GM19467 (cell line): ENCODE measurements at regions not wholly inside any gene's neighbourhood (a gene's known extent, or its start where the extent isn't known, plus 50 kb on each side); places are given as distances from the start of the nearest gene placed in this dataset.
A peak's percentile ranks its signal among the peaks of the same experiment; 100 is the strongest.
"Not testable (repeated sequence)": the region's sequence is repeated elsewhere in the genome, so short reads cannot be mapped to it uniquely, and the experiment has no call there.

ENCODE experiments used
- ATAC-seq: cut with Tn5 transposase; IDR thresholded peaks from one replicate; pipeline ENCODE4 v1.9.1; 2021; ENCODE audit warnings: mild to moderate bottlenecking, moderate library complexity; ENCODE audit not compliant: unreplicated experiment

DNA sequence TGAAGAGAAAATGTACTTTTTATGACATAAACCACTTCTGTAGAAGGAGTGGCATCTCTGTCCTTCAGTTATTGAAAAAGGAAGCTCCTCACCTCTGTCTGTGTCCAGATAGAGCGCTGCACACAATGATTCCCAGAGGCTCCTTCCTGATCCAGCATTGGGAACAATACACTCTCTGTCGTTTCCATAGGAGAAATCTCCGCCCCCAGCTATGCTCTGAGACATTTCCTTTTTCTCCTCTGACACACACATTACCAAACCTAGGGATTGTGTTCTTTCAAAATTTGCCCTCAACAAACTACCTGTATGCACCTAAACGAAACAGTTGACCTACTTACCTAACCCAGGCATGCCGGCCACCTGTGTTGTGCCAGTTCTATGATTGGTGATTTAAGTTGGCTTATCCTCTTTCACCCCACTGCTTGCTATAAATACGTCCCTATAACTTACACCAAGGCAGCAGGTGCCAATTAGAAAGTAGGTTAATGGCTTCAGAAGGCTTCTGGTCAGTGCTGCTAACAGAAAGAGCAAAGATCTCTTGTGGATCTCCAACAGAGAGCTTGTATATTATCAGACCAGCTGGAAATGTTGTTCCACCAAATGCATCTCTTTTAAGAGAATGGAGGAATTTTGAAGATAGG, 140.1 kb upstream of the JCAD start:
- ATAC-seq = no peak

DNA sequence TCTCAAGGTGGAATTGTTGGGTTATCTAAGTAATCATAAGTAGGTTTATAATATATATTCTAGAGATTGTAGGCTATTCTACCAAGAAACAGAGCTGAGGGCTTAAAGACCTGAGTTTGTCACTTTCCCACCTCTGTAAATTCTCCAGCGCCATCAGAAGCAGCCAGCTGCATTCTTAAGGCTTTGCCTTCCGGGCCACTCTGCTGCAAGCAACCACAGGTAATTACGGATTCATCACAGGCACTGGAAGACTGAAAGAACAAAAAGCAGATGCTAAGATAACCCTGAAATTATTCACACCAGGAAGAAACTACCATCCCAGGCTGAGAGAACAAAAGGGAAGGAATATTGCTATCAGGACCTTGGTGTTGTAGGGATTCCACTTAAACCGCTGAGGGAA, 137.8 kb upstream of the JCAD start:
- ATAC-seq = no peak

DNA sequence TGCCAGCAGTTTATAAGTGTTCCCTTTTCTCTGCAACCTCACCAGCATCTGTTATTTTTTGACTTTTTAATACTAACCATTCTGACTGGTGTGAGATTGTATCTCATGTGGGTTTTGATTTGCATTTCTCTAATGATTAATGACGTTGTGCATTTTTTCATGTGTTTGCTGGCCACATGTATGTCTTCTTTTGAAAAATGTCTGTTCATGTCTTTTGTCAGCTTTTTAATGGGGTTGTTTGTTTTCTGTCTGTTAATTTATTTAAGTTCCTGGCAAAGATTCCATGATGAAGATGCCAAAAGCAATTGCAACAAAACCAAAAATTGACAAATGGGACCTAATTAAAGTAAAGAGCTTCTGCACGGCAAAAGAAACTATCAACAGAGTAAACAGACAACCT, 137.2 kb upstream of the JCAD start:
- ATAC-seq = not testable (repeated sequence)

DNA sequence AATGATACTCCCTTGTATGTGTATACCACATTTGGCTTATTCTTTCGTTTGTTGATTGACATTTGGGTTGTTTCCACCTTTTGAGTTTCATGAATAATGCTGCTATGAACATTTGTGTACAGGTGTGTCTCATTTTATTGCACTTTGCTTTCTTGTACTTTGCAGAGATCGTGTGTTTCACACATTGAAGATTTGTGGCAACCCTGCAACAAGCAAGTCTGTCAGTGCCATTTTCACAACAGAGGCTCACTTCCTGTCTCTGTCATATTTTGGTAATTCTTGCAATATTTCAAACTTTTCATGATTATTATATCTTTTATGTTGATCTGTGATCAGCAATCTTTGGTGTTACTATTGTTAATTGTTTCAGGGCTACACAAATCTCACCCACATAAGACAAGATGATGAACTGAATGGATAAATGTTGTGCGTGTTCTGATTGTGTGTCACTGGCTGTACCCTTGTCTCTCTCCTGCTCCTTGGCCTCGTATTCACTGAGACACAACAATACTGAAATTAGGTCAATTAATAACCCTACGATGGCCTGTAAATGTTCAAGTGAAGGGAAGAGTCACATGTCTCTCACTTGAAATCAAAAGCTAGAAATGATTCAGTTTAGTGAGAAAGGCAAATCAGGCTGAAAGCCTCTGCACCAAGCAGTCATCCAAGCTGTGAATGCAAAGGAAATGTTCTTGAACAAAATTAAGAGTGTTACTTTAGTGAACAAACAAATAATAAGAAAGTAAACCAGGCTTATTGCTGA, 133.6 kb upstream of the JCAD start:
- peak; percentile 77 for ATAC-seq

DNA sequence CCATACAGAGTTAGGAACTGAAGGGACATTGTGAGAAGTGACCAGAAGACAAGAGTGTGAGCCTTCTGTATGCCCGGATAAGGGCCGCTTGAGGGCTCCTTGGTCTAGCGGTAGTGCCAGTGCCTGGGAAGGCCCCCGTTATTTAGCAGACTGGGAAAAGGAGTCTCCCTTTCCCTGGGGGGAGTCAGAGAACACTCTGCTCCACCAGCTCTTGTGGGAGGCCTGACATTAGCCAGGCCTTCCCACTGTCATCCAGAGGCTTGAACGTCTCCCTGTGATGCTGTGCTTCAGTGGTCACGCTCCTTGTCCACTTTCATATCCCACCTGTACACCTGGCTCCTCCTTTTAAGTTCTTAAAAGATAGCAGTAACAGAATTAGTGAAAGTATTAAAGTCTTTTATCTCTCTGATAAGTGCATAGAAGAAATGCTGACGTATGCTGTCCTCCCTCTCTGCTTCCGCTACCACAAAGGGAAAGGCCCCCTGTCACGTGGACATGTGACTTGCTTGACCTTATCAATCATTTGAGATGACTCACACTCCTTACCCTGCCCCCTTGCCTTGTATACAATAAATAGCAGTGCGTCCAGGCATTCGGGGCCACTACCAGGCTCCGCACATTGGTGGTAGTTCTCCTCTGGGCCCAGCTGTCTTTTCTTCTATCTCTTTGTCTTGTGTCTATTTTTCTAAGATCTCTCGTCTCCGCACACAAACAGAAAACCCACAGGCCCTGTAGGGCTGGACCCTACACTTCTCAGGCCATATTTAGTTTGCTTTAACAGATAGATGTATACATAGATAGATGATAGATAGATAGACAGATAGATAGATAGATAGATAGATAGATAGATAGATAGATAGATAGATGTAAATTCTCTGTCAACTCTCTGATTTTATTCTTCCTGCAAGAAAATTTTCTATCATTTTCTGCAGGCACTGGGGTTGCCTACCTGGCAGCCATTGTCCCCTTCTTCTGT, 131.5 kb upstream of the JCAD start:
- ATAC-seq = no peak

DNA sequence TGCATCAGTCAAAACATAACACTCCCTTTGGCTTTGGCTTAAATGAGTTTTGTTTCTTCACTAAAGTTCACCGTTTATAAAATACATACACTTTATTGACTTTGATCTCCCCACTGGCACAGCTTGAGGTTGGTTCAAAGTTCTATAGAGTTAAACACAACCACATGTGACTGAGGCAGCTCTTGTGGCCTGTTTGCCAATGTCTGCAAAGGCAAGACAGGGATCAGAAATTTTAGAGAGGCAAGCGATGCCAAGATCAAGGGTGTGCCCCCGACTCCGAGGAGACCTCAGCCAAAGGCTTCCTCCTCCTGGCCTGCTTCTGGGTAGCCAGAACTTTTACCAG, 129.8 kb upstream of the JCAD start:
- ATAC-seq = no peak

DNA sequence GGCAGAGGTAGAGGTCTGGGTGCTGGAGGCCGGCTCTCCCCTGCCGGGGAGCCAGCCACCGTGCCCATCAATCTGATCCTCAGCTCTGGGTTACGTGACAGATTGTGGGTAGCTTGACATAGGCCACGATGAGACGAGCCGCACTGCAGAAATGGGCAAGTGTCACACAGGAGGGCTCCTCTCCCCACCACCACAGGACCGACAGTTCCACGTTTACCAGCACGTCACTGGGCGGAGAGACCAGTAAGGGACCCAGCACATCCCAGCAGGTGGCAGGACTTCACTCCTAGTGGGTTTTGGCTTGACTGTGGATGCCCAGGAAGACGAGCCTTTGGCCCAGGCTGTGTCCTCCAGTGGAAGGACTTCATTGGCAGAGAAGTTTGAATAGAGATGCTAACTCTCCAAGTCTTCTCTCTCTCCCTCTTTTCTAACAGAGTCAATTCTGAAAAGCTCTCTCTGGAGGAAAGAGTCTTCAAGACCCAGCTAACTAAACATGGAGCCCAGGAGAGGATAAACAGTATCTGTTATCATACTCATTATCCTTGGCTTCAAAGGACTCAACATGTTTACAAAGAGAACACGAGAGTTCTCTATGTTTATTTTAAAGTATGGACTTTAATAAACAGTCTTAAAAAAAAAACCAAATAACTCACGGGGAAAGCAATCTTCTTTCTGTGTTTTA, 129.3 kb upstream of the JCAD start:
- no peak for ATAC-seq

DNA sequence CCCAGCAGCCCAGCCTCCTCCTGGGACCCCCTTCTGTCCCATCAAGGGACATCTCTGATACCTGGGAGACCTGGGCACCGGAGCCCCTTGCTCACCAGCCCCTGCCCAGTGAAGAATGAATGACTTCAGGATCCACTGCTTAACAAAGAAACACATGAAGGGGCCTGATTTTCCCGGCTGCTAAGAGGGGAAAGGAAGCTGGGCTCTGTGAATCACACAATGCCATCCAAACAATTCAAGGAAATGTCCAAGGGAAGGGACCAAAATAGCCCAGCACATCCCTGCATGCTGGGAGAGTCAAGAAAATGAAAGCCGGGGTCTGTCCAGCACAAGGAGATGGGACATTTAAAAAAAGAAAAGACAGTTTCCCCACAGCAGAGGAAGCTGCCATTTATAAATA, 128.7 kb upstream of the JCAD start:
- no peak for ATAC-seq

DNA sequence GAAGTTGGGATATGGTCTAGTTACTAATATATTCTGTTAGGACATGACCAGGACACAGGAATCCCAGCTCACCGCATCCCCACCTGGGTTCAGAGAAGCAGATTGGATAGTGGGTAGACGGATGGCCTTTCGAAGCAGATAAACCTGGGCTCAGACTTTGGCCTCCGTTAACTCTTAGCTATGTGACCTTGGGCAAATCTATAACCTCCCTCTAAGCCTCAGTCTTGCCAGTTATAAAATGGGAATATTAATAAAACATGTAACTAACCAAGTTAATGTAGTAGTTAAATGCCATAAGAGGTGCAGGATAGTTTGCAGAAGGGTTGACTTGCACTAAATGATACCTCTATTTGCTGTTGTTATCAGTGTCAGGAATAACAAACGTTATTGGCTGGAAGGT, 127.6 kb upstream of the JCAD start:
- ATAC-seq = no peak

DNA sequence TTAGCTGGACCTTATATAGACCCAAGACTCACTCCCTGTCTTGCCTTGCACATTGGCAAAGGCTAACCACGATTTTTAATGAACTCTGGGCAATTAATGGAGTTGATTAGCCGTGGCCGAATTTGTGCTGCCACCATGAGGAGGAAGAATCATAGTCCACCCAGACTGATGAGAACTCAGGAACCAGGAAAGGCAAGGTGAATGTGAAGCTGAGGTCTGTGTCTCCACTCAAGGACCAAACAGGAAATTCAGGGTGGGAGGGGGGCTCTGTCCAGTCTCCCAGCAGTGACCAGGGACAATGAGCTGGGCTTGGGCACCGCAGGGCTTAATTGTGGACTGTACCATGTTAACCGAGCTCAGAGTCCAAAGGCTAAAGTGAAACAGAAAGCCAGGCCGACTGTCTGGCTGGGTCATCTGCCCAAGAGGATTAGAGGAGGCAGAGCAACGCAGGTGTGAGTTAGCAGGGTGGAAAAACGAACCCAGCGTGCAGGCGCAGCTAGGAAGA, 127.0 kb upstream of the JCAD start:
- no peak for ATAC-seq

DNA sequence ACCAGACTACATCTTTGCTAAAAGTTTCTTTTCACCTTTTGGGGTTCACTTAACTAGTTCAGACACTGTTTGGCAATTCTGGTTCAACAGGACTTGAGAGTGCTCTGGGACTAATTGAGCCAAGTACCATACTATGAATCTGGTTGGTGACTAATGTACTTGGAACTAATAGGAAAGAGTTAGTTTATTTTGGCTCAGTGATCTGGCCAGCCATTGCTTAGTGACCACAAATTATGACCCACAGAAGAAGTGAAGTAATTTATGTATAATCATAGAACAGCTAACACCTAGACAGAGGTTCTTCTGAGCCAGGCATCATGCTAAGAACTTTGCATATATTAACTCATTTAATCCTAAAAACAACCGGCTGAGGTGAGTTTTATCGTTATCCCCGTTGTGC, 126.5 kb upstream of the JCAD start:
- no peak for ATAC-seq

DNA sequence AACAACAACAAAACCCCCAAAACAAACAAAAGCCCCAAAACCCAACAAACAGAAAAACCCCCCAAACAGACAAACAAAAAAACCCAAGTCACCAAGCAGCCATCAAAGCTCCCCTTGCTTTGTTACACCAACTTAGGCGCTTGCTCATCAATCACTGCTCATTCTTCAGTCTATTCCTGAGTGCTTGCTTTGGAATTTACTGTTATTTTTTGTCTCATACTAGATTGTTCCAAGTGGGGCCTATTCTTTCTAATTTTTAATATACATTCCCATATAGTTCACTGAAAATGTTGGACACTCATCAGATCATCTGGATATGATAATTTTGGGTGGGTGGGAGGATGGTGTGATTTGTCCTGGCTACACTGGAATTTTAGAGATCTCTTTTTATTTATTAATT, 126.0 kb upstream of the JCAD start:
- ATAC-seq = no peak

DNA sequence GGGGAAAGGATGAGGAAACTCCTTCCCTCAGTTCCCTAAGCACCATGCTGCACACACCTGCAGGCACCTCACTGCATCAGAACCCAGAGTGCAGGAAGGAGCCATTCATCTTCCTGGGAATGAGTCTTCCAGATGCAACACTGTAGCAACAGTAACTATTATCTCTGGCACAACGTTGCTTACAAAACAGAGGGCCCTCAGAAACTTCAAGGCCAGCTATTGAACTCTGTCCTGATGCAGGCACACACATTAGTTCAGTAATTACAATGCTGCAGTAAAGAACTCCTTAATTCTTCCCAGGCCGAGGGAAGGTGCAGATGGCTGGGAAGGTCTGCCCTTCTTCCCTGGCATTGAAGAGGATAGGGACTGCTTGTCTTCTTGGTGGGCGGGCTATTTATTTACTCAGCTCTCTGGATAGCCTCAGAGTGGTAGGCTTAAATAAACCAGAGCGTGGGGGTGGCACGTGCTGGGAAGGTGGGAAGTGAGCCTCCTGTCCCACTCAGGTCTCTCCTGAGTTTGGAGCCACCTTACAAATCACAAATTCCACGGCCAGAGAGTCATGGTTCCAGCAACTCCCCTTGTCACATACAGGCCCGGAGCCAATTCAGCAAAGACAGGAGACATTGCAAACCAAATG, 125.1 kb upstream of the JCAD start:
- no peak for ATAC-seq

DNA sequence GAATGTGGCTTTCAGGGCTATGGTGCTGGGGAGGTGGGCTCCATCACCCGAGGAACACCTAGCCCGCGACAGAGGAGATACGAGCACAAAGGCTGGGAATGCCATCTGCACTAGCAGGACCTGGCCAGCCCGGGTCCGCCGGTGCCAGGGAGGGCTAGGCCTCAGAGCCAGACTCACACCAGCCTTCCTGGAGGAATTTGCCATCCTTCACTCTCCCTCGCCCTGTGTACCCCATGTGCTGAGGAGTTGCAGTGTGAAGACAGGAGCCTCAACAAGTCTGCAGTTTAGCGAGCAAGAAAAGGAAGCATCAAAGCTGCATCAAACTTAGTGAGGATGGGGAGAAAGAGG, 123.6 kb upstream of the JCAD start:
- no peak for ATAC-seq

DNA sequence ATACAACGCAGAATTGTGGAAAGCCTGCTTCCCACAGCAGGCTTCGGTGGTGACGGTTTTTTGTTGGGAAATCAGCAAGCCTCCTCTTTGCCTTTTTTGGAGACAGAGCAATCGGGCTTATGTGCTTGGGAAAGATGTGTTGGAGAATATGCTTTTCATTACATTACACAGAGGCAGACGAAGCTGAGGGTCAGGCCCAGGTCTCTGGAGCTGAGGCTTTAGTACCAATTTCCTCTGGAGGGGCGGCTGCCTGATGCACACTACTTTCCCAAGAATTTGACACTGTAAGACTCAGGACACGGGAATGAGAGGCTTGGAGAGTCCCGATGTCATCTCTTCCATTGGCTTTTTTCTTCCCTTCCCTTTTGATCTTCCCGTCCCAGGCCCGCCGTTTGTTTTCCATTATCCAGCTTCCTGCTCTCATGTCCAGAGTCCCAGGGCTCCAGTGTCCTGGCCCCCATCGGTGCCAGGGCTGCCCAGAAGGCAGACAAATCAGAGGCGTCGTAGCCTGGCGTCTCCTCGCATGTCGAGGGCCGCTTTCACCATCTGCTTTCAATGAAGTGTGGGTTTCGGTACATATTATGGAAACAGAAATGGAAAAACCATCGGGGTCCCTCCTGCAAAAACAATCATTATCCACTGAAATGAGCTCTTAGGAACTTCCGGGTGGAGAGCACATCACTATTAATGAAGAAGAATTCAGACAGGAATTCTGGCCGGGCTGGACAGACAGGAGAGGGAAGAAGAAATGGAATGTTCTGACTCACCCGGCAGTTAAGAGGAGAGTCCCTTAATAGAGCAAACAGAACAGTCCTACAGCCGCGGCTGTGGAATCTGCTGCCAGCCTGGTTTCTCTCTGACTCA, 123.0 kb upstream of the JCAD start:
- ATAC-seq = no peak

DNA sequence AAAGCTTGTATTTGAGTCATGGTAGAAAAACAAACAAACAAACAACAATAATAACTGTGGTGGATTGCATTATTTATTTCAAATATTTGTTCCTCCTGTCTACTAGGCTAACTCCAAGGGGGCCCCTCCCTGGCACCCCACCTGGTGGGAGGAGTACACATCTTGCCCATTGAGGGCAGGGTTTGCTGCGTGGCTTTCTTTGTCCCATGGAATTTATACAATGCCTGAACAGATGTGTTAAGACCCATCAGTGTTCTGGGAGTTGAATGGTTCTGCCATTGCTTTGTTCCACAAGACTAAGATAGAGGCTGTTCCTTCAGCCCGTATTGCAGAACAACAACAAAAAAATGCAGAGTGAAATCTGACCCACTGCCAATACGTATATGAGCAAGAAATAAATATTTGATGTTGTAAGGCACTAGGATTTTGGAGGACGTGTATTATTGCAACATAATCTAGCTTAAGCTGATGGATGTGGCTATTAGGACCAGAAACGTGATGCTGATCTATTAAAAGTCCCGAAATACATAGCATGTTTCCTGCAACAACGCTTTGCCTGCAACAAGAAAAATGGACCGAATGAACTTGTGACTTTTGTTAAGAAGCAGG, 119.1 kb upstream of the JCAD start:
- no peak for ATAC-seq

DNA sequence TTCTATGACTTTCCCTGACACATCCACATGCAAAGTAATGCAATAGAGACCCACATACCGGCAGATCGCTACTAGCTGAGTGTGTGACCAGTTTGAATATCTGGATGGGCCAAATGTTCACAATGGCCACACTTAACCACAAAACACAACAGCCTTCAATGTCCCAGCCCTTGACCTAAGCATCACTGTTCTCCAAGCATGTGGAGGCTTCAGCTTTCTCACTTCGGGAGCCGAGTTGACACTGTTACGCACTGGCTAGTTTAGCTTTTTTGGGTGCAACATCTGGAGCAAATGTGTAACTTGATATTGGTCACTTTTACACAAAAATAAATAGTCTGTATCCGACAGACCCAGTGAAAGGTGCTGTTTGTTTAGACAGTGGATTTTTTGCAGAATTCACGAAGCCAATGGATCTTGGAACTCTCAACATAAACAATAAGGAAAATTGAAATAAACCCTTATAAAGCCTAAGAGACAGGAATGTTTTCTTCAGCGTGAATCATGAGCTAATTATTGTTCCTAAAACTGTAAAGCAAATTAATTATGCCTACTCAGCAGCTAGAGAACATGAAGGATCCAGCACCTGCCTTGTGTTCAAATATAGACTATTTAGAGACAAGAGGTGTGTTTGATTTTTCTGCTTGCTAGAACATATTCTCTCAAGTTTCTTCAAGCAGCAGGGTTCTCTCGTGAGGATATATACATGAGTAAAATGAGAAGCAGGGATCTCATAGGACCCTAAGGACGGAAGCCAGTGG, 117.6 kb upstream of the JCAD start:
- no peak for ATAC-seq

DNA sequence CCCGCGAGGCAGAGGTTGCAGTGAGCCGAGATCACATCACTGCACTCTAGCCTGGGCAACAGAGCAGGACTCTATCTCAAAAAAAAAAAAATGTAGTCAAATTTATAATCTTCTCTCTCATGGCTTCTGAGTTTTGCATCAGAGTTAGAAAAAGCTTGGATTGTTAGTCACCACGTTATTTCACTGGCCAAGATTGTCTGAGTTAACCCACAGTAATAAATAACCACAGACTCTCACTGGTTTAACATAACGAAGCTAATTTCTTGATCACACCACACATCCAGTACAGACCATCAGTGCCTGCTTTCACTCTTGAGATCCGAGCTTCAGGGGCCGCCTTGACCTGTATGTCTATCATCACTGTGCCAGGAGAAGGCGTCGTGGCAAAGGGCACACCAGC, 116.8 kb upstream of the JCAD start:
- ATAC-seq = no peak

DNA sequence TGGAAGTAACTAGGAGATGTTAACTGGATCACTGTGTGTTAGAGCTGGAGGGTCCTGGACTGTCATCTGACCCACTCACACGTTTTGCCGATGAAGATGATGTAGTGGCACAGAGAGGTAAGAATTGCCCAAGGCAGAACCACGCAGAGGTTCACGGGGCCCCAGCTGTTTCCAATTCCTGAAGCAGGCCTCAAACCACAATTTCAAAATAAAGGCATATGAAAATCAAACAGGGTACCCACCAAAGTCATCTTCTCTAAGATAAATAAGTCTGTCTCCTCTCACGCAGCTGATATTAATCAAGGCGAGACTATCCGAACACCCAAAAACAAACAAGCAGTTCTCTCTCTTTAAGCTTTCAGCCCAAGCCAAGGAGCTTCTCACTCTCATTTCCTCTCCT, 113.3 kb upstream of the JCAD start:
- ATAC-seq = no peak
